GM23248 (cell line): ENCODE measurements at regions not wholly inside any gene's neighbourhood (a gene's known extent, or its start where the extent isn't known, plus 50 kb on each side); places are given as distances from the start of the nearest gene placed in this dataset.
"Not testable (repeated sequence)": the region's sequence is repeated elsewhere in the genome, so short reads cannot be mapped to it uniquely, and the experiment has no call there.

Experiments
- DNase-seq: peaks from one replicate; pipeline ENCODE4 v3.0.0-alpha.2; 2015
- H2AFZ ChIP-seq: fragments of 200-600 bp; sonication (generic); 2 replicates; pipeline ENCODE4 v1.6.1; 2016; ENCODE audit warnings: antibody characterized with exemption
- H3F3A ChIP-seq: fragments of 200-600 bp; sonication (generic); 2 replicates; pipeline ENCODE4 v1.6.1; 2016; ENCODE audit warnings: mild to moderate bottlenecking, antibody characterized with exemption, mixed run types; ENCODE audit not compliant: insufficient read depth
- H3K27ac ChIP-seq: fragments of 200-600 bp; sonication (generic); 2 replicates; pipeline ENCODE4 v1.5.1; 2016; ENCODE audit warnings: mild to moderate bottlenecking
- H3K27me3 ChIP-seq: fragments of 200-600 bp; sonication (generic); replicated peaks from 2 replicates; pipeline ENCODE4 v1.6.1; 2016; ENCODE audit warnings: mild to moderate bottlenecking; ENCODE audit not compliant: insufficient read depth
- H3K36me3 ChIP-seq: fragments of 200-600 bp; sonication (generic); 2 replicates; pipeline ENCODE4 v1.6.1; 2016; ENCODE audit warnings: low read depth, mild to moderate bottlenecking
- H3K4me1 ChIP-seq: fragments of 200-600 bp; sonication (generic); 2 replicates; pipeline ENCODE4 v1.6.1; 2016; ENCODE audit warnings: mild to moderate bottlenecking; ENCODE audit not compliant: insufficient read depth
- H3K4me2 ChIP-seq: fragments of 200-600 bp; sonication (generic); one replicate; pipeline ENCODE4 v1.6.1; 2016; ENCODE audit warnings: mild to moderate bottlenecking; ENCODE audit not compliant: unreplicated experiment
- H3K4me3 ChIP-seq: fragments of 200-600 bp; sonication (generic); 2 replicates; pipeline ENCODE4 v1.5.1; 2016; ENCODE audit warnings: mild to moderate bottlenecking
- H3K79me2 ChIP-seq: fragments of 200-600 bp; sonication (generic); 2 replicates; pipeline ENCODE4 v1.6.1; 2016; ENCODE audit warnings: mild to moderate bottlenecking; ENCODE audit not compliant: insufficient read depth
- H3K9ac ChIP-seq: fragments of 200-600 bp; sonication (generic); 2 replicates; pipeline ENCODE4 v1.6.1; 2016; ENCODE audit warnings: mild to moderate bottlenecking
- H3K9me2 ChIP-seq: fragments of 200-600 bp; sonication (generic); 2 replicates; pipeline ENCODE4 v1.6.1; 2016; ENCODE audit warnings: mixed run types, mild to moderate bottlenecking, moderate library complexity; ENCODE audit not compliant: insufficient read depth
- H3K9me3 ChIP-seq: fragments of 200-600 bp; sonication (generic); one replicate; pipeline ENCODE4 v1.6.1; 2017; ENCODE audit warnings: low read depth
- H4K20me1 ChIP-seq: fragments of 200-600 bp; sonication (generic); 2 replicates; pipeline ENCODE4 v1.6.0; 2016; ENCODE audit not compliant: insufficient read depth
- EZH2 ChIP-seq: fragments of 200-600 bp; sonication (generic); IDR thresholded peaks from 2 replicates; pipeline ENCODE4 v1.6.1; 2018; ENCODE audit warnings: antibody characterized with exemption, mild to moderate bottlenecking; ENCODE audit not compliant: insufficient read depth, poor library complexity, severe bottlenecking
- EZH2phosphoT487 ChIP-seq: fragments of 200-600 bp; sonication (generic); IDR thresholded peaks from 2 replicates; pipeline ENCODE4 v1.6.1; 2018; ENCODE audit warnings: antibody characterized with exemption, moderate library complexity, mild to moderate bottlenecking, low read depth; ENCODE audit not compliant: insufficient read depth
- WGBS, 2 experiments: methylation state at CpG; one replicate each; pipeline ENCODE4 v1.1.6; 2015 to 2017; ENCODE audit warnings: low lambda C conversion rate in 2 of 2, low coverage in 1 of 2; ENCODE audit errors: missing lambda C conversion rate in 2 of 2; 5-methylcytosine and 5-hydroxymethylcytosine counted together
- in situ Hi-C: fragments of 300-500 bp; cut with MboI; formaldehyde crosslinking; loops from 2 replicates; pipeline ENCODE4 v1.15.0; 2020

GRCh38 chr1:103459346-103459745 lies 66.2 kb upstream of the RNPC3 start:
- 9 to 12% methylated on average over 3 of the region's 3 CpGs for WGBS, 2 experiments
- Histone ChIP-seq H3K4me3 (no peak overlapping the region), H3K27ac (no peak overlapping the region), H3K9me3 (no peaks in the 10 kb centered on the region), H3K4me1 (no peaks in the 10 kb centered on the region), H2AFZ (peak overlapping the region; percentile 15; the same call in 1 of the 2 replicates), H3F3A (no peaks in the 10 kb centered on the region), H3K9me2 (no peaks in the 10 kb centered on the region), H4K20me1 (no peaks in the 10 kb centered on the region), H3K4me2 (no peak overlapping the region), H3K79me2 (no peaks in the 10 kb centered on the region), H3K27me3 (0 out of 2 replicates have a peak, but pooled peaks cover 2% of the 10 kb centered on the region), H3K9ac (no peak overlapping the region), H3K36me3 (no peaks in the 10 kb centered on the region)
- TF ChIP-seq EZH2 (no peak), EZH2phosphoT487 (no peak)
- DNase-seq = peak; percentile 35
- in situ Hi-C loops = loop anchor here (25.0 kb wide), 2 partner anchors 347 to 897 kb away; partner anchors contain the start of gene COL11A1

- Histone ChIP-seq H3K27ac (no peak overlapping the region), H2AFZ (no peak overlapping the region), H3K4me3 (no peak overlapping the region), H3K9ac (no peak overlapping the region), H4K20me1 (no peaks in the 10 kb centered on the region), H3K4me2 (no peak overlapping the region), H3K9me2 (no peaks in the 10 kb centered on the region), H3K4me1 (no peaks in the 10 kb centered on the region), H3K36me3 (no peaks in the 10 kb centered on the region), H3K79me2 (no peaks in the 10 kb centered on the region), H3K27me3 (0 out of 2 replicates have a peak, but pooled peaks cover 4% of the 10 kb centered on the region), H3K9me3 (no peaks in the 10 kb centered on the region), H3F3A (no peaks in the 10 kb centered on the region)
- TF ChIP-seq EZH2 (no peak), EZH2phosphoT487 (no peak)
- DNase-seq = no peak
- 83 to 86% methylated on average over 7 of the region's 7 CpGs for WGBS, 2 experiments
- in situ Hi-C loops = loop anchor here (25.0 kb wide), 2 partner anchors 346 to 896 kb away; partner anchors contain the start of gene COL11A1
Observed at GRCh38 chr1:103457886-103458455, 67.5 kb upstream of the RNPC3 start.

GRCh38 chr1:103448560-103448959 lies 76.9 kb upstream of the RNPC3 start:
- TF ChIP-seq EZH2phosphoT487 = no peak
- no peak for TF ChIP-seq EZH2
- Histone ChIP-seq H3K4me2 (no peak overlapping the region), H2AFZ (no peak overlapping the region), H3K79me2 (no peaks in the 10 kb centered on the region), H3K4me3 (no peak overlapping the region), H3F3A (no peaks in the 10 kb centered on the region), H3K9ac (no peak overlapping the region), H3K27ac (no peak overlapping the region), H3K27me3 (no peaks in the 10 kb centered on the region), H3K36me3 (no peaks in the 10 kb centered on the region), H3K4me1 (no peaks in the 10 kb centered on the region), H3K9me2 (no peaks in the 10 kb centered on the region), H4K20me1 (no peaks in the 10 kb centered on the region), H3K9me3 (no peaks in the 10 kb centered on the region)
- no peak for DNase-seq
- in situ Hi-C loops = no loop called here
- WGBS, 2 experiments = 24% methylated on average over 1 of the region's 1 CpG

- TF ChIP-seq EZH2 (no peak), EZH2phosphoT487 (no peak)
- no peaks in the 10 kb centered on the region for H3K9me2 ChIP-seq
- H3K27me3 ChIP-seq = no peaks in the 10 kb centered on the region
- no peak overlapping the region for H3K4me3 ChIP-seq
- no peak overlapping the region for H2AFZ ChIP-seq
- in situ Hi-C loops = no loop called here
- H3K9ac ChIP-seq = no peak overlapping the region
- 6 to 10% methylated on average over 1 of the region's 1 CpG for WGBS, 2 experiments
- H3K36me3 ChIP-seq = no peaks in the 10 kb centered on the region
- H3F3A ChIP-seq = no peaks in the 10 kb centered on the region
- H3K27ac ChIP-seq = no peak overlapping the region
- no peaks in the 10 kb centered on the region for H3K9me3 ChIP-seq
- H3K79me2 ChIP-seq = no peaks in the 10 kb centered on the region
- peak; percentile 2 for DNase-seq
- H4K20me1 ChIP-seq = no peaks in the 10 kb centered on the region
- H3K4me1 ChIP-seq = no peaks in the 10 kb centered on the region
- H3K4me2 ChIP-seq = no peak overlapping the region
Observed at GRCh38 chr1:103447471-103447870, 78.0 kb upstream of the RNPC3 start.

- H3K4me3 ChIP-seq = no peak overlapping the region
- H3K9me3 ChIP-seq = no peaks in the 10 kb centered on the region
- no peak overlapping the region for H2AFZ ChIP-seq
- TF ChIP-seq EZH2phosphoT487 (no peak), EZH2 (no peak)
- no peaks in the 10 kb centered on the region for H3K4me1 ChIP-seq
- no peak for DNase-seq
- no peaks in the 10 kb centered on the region for H3K27me3 ChIP-seq
- in situ Hi-C loops = no loop called here
- H3K27ac ChIP-seq = no peak overlapping the region
- no peak overlapping the region for H3K9ac ChIP-seq
- WGBS, 2 experiments = 9 to 11% methylated on average over 3 of the region's 3 CpGs
- no peaks in the 10 kb centered on the region for H3K36me3 ChIP-seq
- H3K79me2 ChIP-seq = no peaks in the 10 kb centered on the region
- no peaks in the 10 kb centered on the region for H3K9me2 ChIP-seq
- no peak overlapping the region for H3K4me2 ChIP-seq
- no peaks in the 10 kb centered on the region for H3F3A ChIP-seq
- H4K20me1 ChIP-seq = no peaks in the 10 kb centered on the region
Observed at GRCh38 chr1:103441342-103441741, 84.2 kb upstream of the RNPC3 start.

- H3K27ac ChIP-seq, DNase-seq, H3K9me2 ChIP-seq, H3K9me3 ChIP-seq, H3K4me3 ChIP-seq, in situ Hi-C loops, H3K27me3 ChIP-seq, H3K4me1 ChIP-seq, H3K36me3 ChIP-seq, H3K79me2 ChIP-seq, H3K9ac ChIP-seq, H3K4me2 ChIP-seq, H4K20me1 ChIP-seq, H3F3A ChIP-seq, H2AFZ ChIP-seq: not testable (repeated sequence)
- 31 to 37% methylated on average over 4 of the region's 4 CpGs for WGBS, 2 experiments
Observed at GRCh38 chr1:103436568-103437100, 88.9 kb upstream of the RNPC3 start.
